B cell (primary cell): ENCODE measurements at regions not wholly inside any gene's neighbourhood (a gene's known extent, or its start where the extent isn't known, plus 50 kb on each side); places are given as distances from the start of the nearest gene placed in this dataset.

ENCODE experiments used
- ATAC-seq: fragments of 200-7000 bp; cut with Tn5 transposase; one replicate; pipeline ENCODE4 v1.10.0; 2021; ENCODE audit warnings: low read depth, mild to moderate bottlenecking, moderate number of reproducible peaks, moderate library complexity
- CTCF ChIA-PET: fragments of 350-600 bp; sonication (Branson Sonifier 250); formaldehyde crosslinking; loops from one replicate; lab custom pipeline; 2021; ENCODE audit warnings: antibody characterized with exemption, inconsistent platforms; lab: Charles Lee
- POLR2A ChIA-PET: fragments of 350-600 bp; sonication (Branson Sonifier 250); formaldehyde crosslinking; loops from one replicate; lab custom pipeline; 2021; ENCODE audit warnings: antibody characterized with exemption; lab: Charles Lee
- DNase-seq: peaks from one replicate; pipeline ENCODE4 v3.0.0; 2013
- H2AFZ ChIP-seq: 2 replicates; pipeline ENCODE4 v1.6.1; 2012; ENCODE audit warnings: mild to moderate bottlenecking, low read depth, low read length; ENCODE audit not compliant: insufficient read depth, poor library complexity, severe bottlenecking
- H3K27ac ChIP-seq, 2 donors: 1 replicate in 1 of 2; 2 replicates in 1 of 2; pipeline ENCODE4 v1.5.1; 2012 to 2013; ENCODE audit warnings: low read length in 2 of 2, mild to moderate bottlenecking in 2 of 2, moderate library complexity in 1 of 2
- H3K27me3 ChIP-seq, 4 experiments: fragments of 200-600 bp in 1 of 4; sonication (generic) in 1 of 4; replicated peaks in 1 of 4; 1 replicate in 2 of 4; 2 replicates in 2 of 4; pipeline versions ENCODE4 v1.6.1 to v1.7.0; 2013 to 2016; ENCODE audit warnings: low read length in 3 of 4, mild to moderate bottlenecking in 2 of 4, mixed read lengths in 1 of 4, moderate library complexity in 1 of 4; ENCODE audit not compliant: insufficient read depth in 4 of 4, control insufficient read depth in 3 of 4; ENCODE audit errors: control extremely low read depth in 1 of 4
- H3K36me3 ChIP-seq, 2 experiments: replicated peaks in 1 of 2; 1 replicate in 1 of 2; 2 replicates in 1 of 2; pipeline versions ENCODE4 v1.6.1 to v1.7.1; 2013; ENCODE audit warnings: low read length in 1 of 2; ENCODE audit not compliant: insufficient read depth in 2 of 2, control insufficient read depth in 1 of 2; ENCODE audit errors: control extremely low read depth in 1 of 2, extremely low read depth in 1 of 2
- H3K4me1 ChIP-seq, 2 donors: fragments of 200-600 bp in 1 of 2; sonication (generic) in 1 of 2; 1 replicate in 1 of 2; 2 replicates in 1 of 2; pipeline versions ENCODE4 v1.5.1 to v1.6.1; 2013 to 2017; ENCODE audit warnings: low read length in 2 of 2; ENCODE audit not compliant: control insufficient read depth in 2 of 2, insufficient read depth in 2 of 2
- H3K4me2 ChIP-seq: replicated peaks from 2 replicates; pipeline ENCODE3; 2012; ENCODE audit warnings: mild to moderate bottlenecking, low read depth, low read length; ENCODE audit not compliant: poor library complexity, severe bottlenecking
- H3K4me3 ChIP-seq, 5 experiments: fragments of 200-600 bp in 1 of 5; sonication (generic) in 1 of 5; 1 replicate in 3 of 5; 2 replicates in 2 of 5; pipeline versions ENCODE4 v1.5.1 to v1.7.0; 2011 to 2016; ENCODE audit warnings: low read length in 4 of 5, mild to moderate bottlenecking in 4 of 5, low read depth in 2 of 5, control low read depth in 1 of 5, moderate library complexity in 1 of 5; ENCODE audit not compliant: insufficient read depth in 1 of 5; ENCODE audit errors: control extremely low read depth in 1 of 5, extremely low read depth in 1 of 5
- H3K79me2 ChIP-seq: fragments of 200-600 bp; sonication (generic); one replicate; pipeline ENCODE4 v1.6.0; 2016; ENCODE audit warnings: low read length; ENCODE audit not compliant: control insufficient read depth, insufficient read depth
- H3K9ac ChIP-seq: fragments of 200-600 bp; sonication (generic); 2 replicates; pipeline ENCODE4 v1.6.1; 2017; ENCODE audit warnings: mild to moderate bottlenecking, low read length, moderate library complexity
- H3K9me3 ChIP-seq, 3 donors: one replicate each; pipeline versions ENCODE4 v1.6.1 to v1.7.1; 2013; ENCODE audit warnings: low read length in 2 of 3; ENCODE audit not compliant: control insufficient read depth in 2 of 3, insufficient read depth in 1 of 3; ENCODE audit errors: control extremely low read depth in 1 of 3
- H4K20me1 ChIP-seq: 2 replicates; pipeline ENCODE4 v1.6.0; 2012; ENCODE audit warnings: mild to moderate bottlenecking, low read length; ENCODE audit not compliant: insufficient read depth, control insufficient read depth, poor library complexity, severe bottlenecking
- H3K27ac Mint-ChIP-seq: one replicate; pipeline ENCODE4 v1.8.0; 2021; ENCODE audit warnings: mixed read lengths
- H3K27me3 Mint-ChIP-seq: one replicate; pipeline ENCODE4 v1.8.0; 2021; ENCODE audit warnings: mixed read lengths
- H3K4me1 Mint-ChIP-seq: one replicate; pipeline ENCODE4 v1.8.0; 2021; ENCODE audit warnings: mixed read lengths
- H3K4me3 Mint-ChIP-seq: one replicate; pipeline ENCODE4 v1.8.0; 2021; ENCODE audit warnings: mixed read lengths
- H3K9me3 Mint-ChIP-seq: one replicate; pipeline ENCODE4 v1.8.0; 2022; ENCODE audit warnings: mixed read lengths; ENCODE audit not compliant: insufficient read depth
- EZH2 ChIP-seq: IDR thresholded peaks from 2 replicates; pipeline ENCODE4 v1.6.1; 2012; ENCODE audit warnings: borderline replicate concordance, low read depth, mild to moderate bottlenecking, moderate library complexity, low read length; ENCODE audit not compliant: insufficient read depth, poor library complexity, severe bottlenecking
- WGBS: methylation state at CpG from one replicate; pipeline ENCODE4 v1.1.5; 2013; ENCODE audit warnings: missing lambda C conversion rate; ENCODE audit not compliant: insufficient coverage; 5-methylcytosine and 5-hydroxymethylcytosine counted together
- intact Hi-C: fragments of 100-400 bp; cut with micrococcal nuclease; formaldehyde crosslinking; loops from one replicate; pipeline ENCODE4 v1.10.0; 2022
- TF ChIP-seq, protein P1 (sequence below): fragments of 200-600 bp; IDR thresholded peaks from one replicate; pipeline ENCODE4 v1.8.0; 2022; ENCODE audit warnings: antibody characterized with exemption, mild to moderate bottlenecking

DNA sequence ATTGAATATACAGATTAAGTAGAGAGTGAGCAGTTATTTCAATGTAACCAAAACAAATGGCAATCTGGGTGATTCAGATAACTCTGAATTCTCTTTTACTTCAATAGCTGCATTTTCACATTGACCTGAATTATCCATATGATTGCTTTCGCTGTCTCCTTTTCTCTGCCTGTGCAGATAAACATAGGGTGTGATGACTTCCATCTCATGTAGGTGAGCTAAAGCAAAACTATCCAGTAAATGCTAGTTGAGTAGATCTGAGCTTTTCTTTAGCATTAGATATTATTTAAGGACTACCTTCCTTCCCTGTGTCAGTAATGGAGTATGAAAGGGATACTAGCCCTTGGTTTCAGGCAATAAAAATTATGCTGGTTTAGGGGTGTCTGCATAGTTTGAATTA, 288.6 kb downstream of the OXSM start:
- POLR2A ChIA-PET: no interaction called here
- H3K9me3 ChIP-seq: no peaks in the 10 kb centered on the region

DNA sequence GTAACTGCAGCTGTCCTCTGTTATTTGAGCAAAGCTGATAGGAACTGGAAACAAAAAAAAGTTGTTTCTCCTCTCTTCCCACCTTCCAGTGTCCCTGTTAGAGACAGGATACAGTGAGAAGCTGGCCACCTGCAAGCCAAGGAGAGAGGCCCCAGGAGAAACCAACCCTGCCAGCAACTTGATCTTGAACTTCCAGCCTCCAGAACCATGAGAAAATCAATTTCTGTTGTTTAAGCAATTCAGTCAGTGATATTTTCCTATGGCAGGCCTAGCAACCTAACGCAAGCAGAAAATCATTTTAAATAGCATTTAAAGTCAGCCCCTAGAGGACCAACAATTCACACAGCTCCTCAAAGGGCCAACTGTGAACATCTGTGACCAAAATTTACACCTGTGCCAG, 291.3 kb downstream of the OXSM start:
- Histone ChIP-seq H3K36me3 (no peaks in the 10 kb centered on the region), H3K4me2 (no peak overlapping the region), H3K27ac (no peak overlapping the region), H3K4me1 (no peaks in the 10 kb centered on the region), H4K20me1 (no peaks in the 10 kb centered on the region), H3K4me3 (no peak overlapping the region), H3K9ac (no peak overlapping the region), H3K9me3 (no peaks in the 10 kb centered on the region), H2AFZ (no peak overlapping the region), H3K79me2 (no peaks in the 10 kb centered on the region), H3K27me3 (no peaks in the 10 kb centered on the region)
- no peak for TF ChIP-seq EZH2
- TF ChIP-seq, protein P1, sequence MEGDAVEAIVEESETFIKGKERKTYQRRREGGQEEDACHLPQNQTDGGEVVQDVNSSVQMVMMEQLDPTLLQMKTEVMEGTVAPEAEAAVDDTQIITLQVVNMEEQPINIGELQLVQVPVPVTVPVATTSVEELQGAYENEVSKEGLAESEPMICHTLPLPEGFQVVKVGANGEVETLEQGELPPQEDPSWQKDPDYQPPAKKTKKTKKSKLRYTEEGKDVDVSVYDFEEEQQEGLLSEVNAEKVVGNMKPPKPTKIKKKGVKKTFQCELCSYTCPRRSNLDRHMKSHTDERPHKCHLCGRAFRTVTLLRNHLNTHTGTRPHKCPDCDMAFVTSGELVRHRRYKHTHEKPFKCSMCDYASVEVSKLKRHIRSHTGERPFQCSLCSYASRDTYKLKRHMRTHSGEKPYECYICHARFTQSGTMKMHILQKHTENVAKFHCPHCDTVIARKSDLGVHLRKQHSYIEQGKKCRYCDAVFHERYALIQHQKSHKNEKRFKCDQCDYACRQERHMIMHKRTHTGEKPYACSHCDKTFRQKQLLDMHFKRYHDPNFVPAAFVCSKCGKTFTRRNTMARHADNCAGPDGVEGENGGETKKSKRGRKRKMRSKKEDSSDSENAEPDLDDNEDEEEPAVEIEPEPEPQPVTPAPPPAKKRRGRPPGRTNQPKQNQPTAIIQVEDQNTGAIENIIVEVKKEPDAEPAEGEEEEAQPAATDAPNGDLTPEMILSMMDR: no peak
- ChIA-PET CTCF (no interaction called here), POLR2A (no interaction called here)
- intact Hi-C loops: no loop called here
- WGBS: 100% methylated on average over 1 of the region's 1 CpG
- Mint-ChIP-seq H3K27me3 (no peaks in the 10 kb centered on the region), H3K27ac (no peak overlapping the region), H3K4me3 (no peak overlapping the region), H3K9me3 (no peaks in the 10 kb centered on the region), H3K4me1 (no peaks in the 10 kb centered on the region)
- DNase-seq: no peak
- no peak for ATAC-seq

More for the DNA sequence above, 288.6 kb downstream of the OXSM start:
- Mint-ChIP-seq H3K9me3 (no peaks in the 10 kb centered on the region), H3K4me3 (no peak overlapping the region), H3K27me3 (no peaks in the 10 kb centered on the region), H3K27ac (no peak overlapping the region), H3K4me1 (no peaks in the 10 kb centered on the region)
- H3K79me2 ChIP-seq: no peaks in the 10 kb centered on the region
- DNase-seq (no peak), ATAC-seq (no peak)
- intact Hi-C loops: loop anchor here (10.0 kb wide), 1 partner anchor 434 kb away; no protein-coding TSS in a partner anchor
- no peak overlapping the region for H3K27ac ChIP-seq
- H3K4me3 ChIP-seq: no peak overlapping the region
- no peaks in the 10 kb centered on the region for H3K4me1 ChIP-seq
- no peaks in the 10 kb centered on the region for H4K20me1 ChIP-seq
- no peak overlapping the region for H3K4me2 ChIP-seq
- TF ChIP-seq, protein P1: no peak
- TF ChIP-seq EZH2: no peak
- CTCF ChIA-PET: no interaction called here
- no peaks in the 10 kb centered on the region for H3K36me3 ChIP-seq
- H3K27me3 ChIP-seq: no peaks in the 10 kb centered on the region
- no peak overlapping the region for H2AFZ ChIP-seq
- WGBS: no CpG with 5 or more reads among the region's 1 CpG
- no peak overlapping the region for H3K9ac ChIP-seq
